HG03342 (cell line): ENCODE measurements at regions not wholly inside any gene's neighbourhood (a gene's known extent, or its start where the extent isn't known, plus 50 kb on each side); places are given as distances from the start of the nearest gene placed in this dataset.
"Not testable (repeated sequence)": the region's sequence is repeated elsewhere in the genome, so short reads cannot be mapped to it uniquely, and the experiment has no call there.

ENCODE experiments used
- ATAC-seq: cut with Tn5 transposase; IDR thresholded peaks from one replicate; pipeline ENCODE4 v1.9.1; 2021; ENCODE audit warnings: mild to moderate bottlenecking, moderate library complexity; ENCODE audit not compliant: unreplicated experiment

GRCh38 chr4:116688536-116688935, 396.8 kb downstream of the TRAM1L1 start:
- ATAC-seq: no peak

- ATAC-seq: peak; percentile 51
Measured at GRCh38 chr4:116668190-116668589, 417.2 kb downstream of the TRAM1L1 start.

GRCh38 chr4:116665716-116666115, 419.7 kb downstream of the TRAM1L1 start:
- no peak for ATAC-seq

- ATAC-seq: no peak
Measured at GRCh38 chr4:116664198-116664597, 421.2 kb downstream of the TRAM1L1 start.

GRCh38 chr4:116639070-116639577, 446.3 kb downstream of the TRAM1L1 start:
- no peak for ATAC-seq

- ATAC-seq: no peak
Measured at GRCh38 chr4:116638592-116638991, 446.8 kb downstream of the TRAM1L1 start.

GRCh38 chr4:116636917-116637316, 448.5 kb downstream of the TRAM1L1 start:
- peak; percentile 100 for ATAC-seq

- no peak for ATAC-seq
Measured at GRCh38 chr4:116632269-116632668, 453.1 kb downstream of the TRAM1L1 start.

- ATAC-seq: no peak
Measured at GRCh38 chr4:116628598-116628997, 456.8 kb downstream of the TRAM1L1 start.

GRCh38 chr4:116627545-116627944, 457.8 kb downstream of the TRAM1L1 start:
- no peak for ATAC-seq

GRCh38 chr4:116619508-116619907, 465.9 kb downstream of the TRAM1L1 start:
- not testable (repeated sequence) for ATAC-seq

- ATAC-seq: no peak
Measured at GRCh38 chr4:116618638-116619037, 466.7 kb downstream of the TRAM1L1 start.

- no peak for ATAC-seq
Measured at GRCh38 chr4:116603096-116603495, 482.3 kb downstream of the TRAM1L1 start.

- ATAC-seq: peak; percentile 88
Measured at GRCh38 chr4:116599859-116600258, 485.5 kb downstream of the TRAM1L1 start.

GRCh38 chr4:116598980-116599789, 486.2 kb downstream of the TRAM1L1 start:
- ATAC-seq: no peak

- no peak for ATAC-seq
Measured at GRCh38 chr4:116598155-116598979, 487.0 kb downstream of the TRAM1L1 start.

- ATAC-seq: no peak
Measured at GRCh38 chr4:116590648-116591047, 494.7 kb downstream of the TRAM1L1 start.

GRCh38 chr4:116588783-116589182, 496.6 kb downstream of the TRAM1L1 start:
- no peak for ATAC-seq

- ATAC-seq: no peak
Measured at GRCh38 chr4:116585246-116585645, 500.1 kb downstream of the TRAM1L1 start.

GRCh38 chr4:116577321-116577720, 508.1 kb downstream of the TRAM1L1 start:
- no peak for ATAC-seq

- ATAC-seq: no peak
Measured at GRCh38 chr4:116573540-116573939, 511.8 kb downstream of the TRAM1L1 start.

- ATAC-seq: no peak
Measured at GRCh38 chr4:116561768-116562167, 523.6 kb downstream of the TRAM1L1 start.
